A673 (cell line): ENCODE measurements at regions not wholly inside any gene's neighbourhood (a gene's known extent, or its start where the extent isn't known, plus 50 kb on each side); places are given as distances from the start of the nearest gene placed in this dataset.

ENCODE experiments used
- CTCF ChIP-seq: fragments of 300-800, 200-600 bp; sonication (generic); conservative IDR thresholded peaks from 2 replicates; pipeline ENCODE4 v1.5.1; 2017; ENCODE audit warnings: low read depth, mild to moderate bottlenecking, antibody characterized with exemption, low read length, moderate library complexity, mixed read lengths
- EZH2 ChIP-seq: fragments of 200-600 bp; sonication (generic); IDR thresholded peaks from 2 replicates; pipeline ENCODE4 v1.6.1; 2017; ENCODE audit warnings: borderline replicate concordance, low read depth, mild to moderate bottlenecking, mixed read lengths, antibody characterized with exemption, low read length; ENCODE audit not compliant: poor library complexity, severe bottlenecking

GRCh38 chr16:85446951-85447692 is 166.0 kb upstream of the GSE1 start:
- no peak for TF ChIP-seq CTCF
- TF ChIP-seq EZH2, result no peak
